Keratinocyte (primary cell): ENCODE measurements at regions not wholly inside any gene's neighbourhood (a gene's known extent, or its start where the extent isn't known, plus 50 kb on each side); places are given as distances from the start of the nearest gene placed in this dataset.
"Not testable (repeated sequence)": the region's sequence is repeated elsewhere in the genome, so short reads cannot be mapped to it uniquely, and the experiment has no call there.

Experiments used
- DNase-seq: peaks from one replicate; pipeline ENCODE4 v3.0.0-alpha.2; 2011; ENCODE audit warnings: low read depth, missing footprints, low spot score
- FAIRE-seq: peaks from 2 replicates; lab custom pipeline; 2011; peaks lifted over from hg19 to GRCh38; lab: Jason Lieb, UNC
- H2AFZ ChIP-seq: 2 replicates; pipeline ENCODE4 v1.6.0; 2012; ENCODE audit warnings: low read length, control low read depth, inconsistent platforms; ENCODE audit not compliant: control insufficient read depth
- H3K27ac ChIP-seq: 2 replicates; pipeline ENCODE4 v1.5.1; 2011; ENCODE audit warnings: low read length; ENCODE audit not compliant: control insufficient read depth, insufficient read depth
- H3K27me3 ChIP-seq: 3 replicates; pipeline ENCODE4 v1.6.0; 2011; ENCODE audit warnings: low read length; ENCODE audit not compliant: control insufficient read depth, insufficient read depth; ENCODE audit errors: extremely low read depth
- H3K36me3 ChIP-seq, 2 experiments: 2 replicates in 1 of 2; 3 replicates in 1 of 2; pipeline ENCODE4 v1.5.1; 2011; ENCODE audit warnings: low read length in 2 of 2, mild to moderate bottlenecking in 1 of 2; ENCODE audit not compliant: control insufficient read depth in 2 of 2, insufficient read depth in 2 of 2; ENCODE audit errors: extremely low read depth in 1 of 2
- H3K4me1 ChIP-seq: 3 replicates; pipeline ENCODE4 v1.5.1; 2011; ENCODE audit warnings: low read length; ENCODE audit not compliant: control insufficient read depth, insufficient read depth; ENCODE audit errors: extremely low read depth
- H3K4me2 ChIP-seq: 3 replicates; pipeline ENCODE4 v1.6.0; 2011; ENCODE audit warnings: low read depth, low read length; ENCODE audit not compliant: control insufficient read depth, insufficient read depth; ENCODE audit errors: extremely low read depth
- H3K4me3 ChIP-seq, 3 experiments: fragments of 200-600 bp in 1 of 3; sonication (generic) in 1 of 3; 2 replicates in 2 of 3; 3 replicates in 1 of 3; pipeline ENCODE4 v1.5.1; 2011 to 2016; ENCODE audit warnings: low read length in 3 of 3, mild to moderate bottlenecking in 3 of 3, control low read depth in 2 of 3, inconsistent platforms in 1 of 3, low read depth in 1 of 3, mixed read lengths in 1 of 3, mixed run types in 1 of 3, moderate library complexity in 1 of 3; ENCODE audit not compliant: control insufficient read depth in 2 of 3, insufficient read depth in 2 of 3; ENCODE audit errors: extremely low read depth in 1 of 3
- H3K79me2 ChIP-seq: 2 replicates; pipeline ENCODE4 v1.6.0; 2012; ENCODE audit warnings: low read length; ENCODE audit not compliant: control insufficient read depth, insufficient read depth
- H3K9ac ChIP-seq: 3 replicates; pipeline ENCODE4 v1.6.0; 2011; ENCODE audit warnings: low read length; ENCODE audit not compliant: control insufficient read depth, insufficient read depth; ENCODE audit errors: extremely low read depth
- H3K9me1 ChIP-seq: 3 replicates; pipeline ENCODE4 v1.6.0; 2011; ENCODE audit warnings: low read length; ENCODE audit not compliant: control insufficient read depth, insufficient read depth; ENCODE audit errors: extremely low read depth
- H3K9me3 ChIP-seq: 2 replicates; pipeline ENCODE4 v1.5.1; 2012; ENCODE audit warnings: low read depth, low read length; ENCODE audit not compliant: control insufficient read depth
- H4K20me1 ChIP-seq: 3 replicates; pipeline ENCODE4 v1.6.0; 2011; ENCODE audit warnings: low read length; ENCODE audit not compliant: control insufficient read depth, insufficient read depth; ENCODE audit errors: extremely low read depth
- EZH2 ChIP-seq: IDR thresholded peaks from one replicate; pipeline ENCODE4 v1.6.1; 2012; ENCODE audit warnings: inconsistent platforms, mild to moderate bottlenecking, low read length, moderate library complexity
- dilution Hi-C: fragments of 300-500 bp; cut with MboI; formaldehyde crosslinking; loops from one replicate; pipeline ENCODE4 v1.7.0; 2020; ENCODE audit warnings: low sequenced_read_pairs; ENCODE audit not compliant: extremely low pct_ligation_motif_present
- TF ChIP-seq, protein P1 (sequence below), 3 experiments: IDR thresholded peaks in 1 of 3; conservative IDR thresholded peaks in 1 of 3; optimal IDR thresholded peaks in 1 of 3; 2 replicates in 2 of 3; 3 replicates in 1 of 3; pipeline versions ENCODE3 to v1.5.1; 2011; ENCODE audit warnings: low read length in 3 of 3, mild to moderate bottlenecking in 3 of 3, moderate library complexity in 2 of 3, control low read depth in 1 of 3, inconsistent platforms in 1 of 3; ENCODE audit not compliant: insufficient read depth in 2 of 3; ENCODE audit errors: extremely low read depth in 1 of 3

DNA sequence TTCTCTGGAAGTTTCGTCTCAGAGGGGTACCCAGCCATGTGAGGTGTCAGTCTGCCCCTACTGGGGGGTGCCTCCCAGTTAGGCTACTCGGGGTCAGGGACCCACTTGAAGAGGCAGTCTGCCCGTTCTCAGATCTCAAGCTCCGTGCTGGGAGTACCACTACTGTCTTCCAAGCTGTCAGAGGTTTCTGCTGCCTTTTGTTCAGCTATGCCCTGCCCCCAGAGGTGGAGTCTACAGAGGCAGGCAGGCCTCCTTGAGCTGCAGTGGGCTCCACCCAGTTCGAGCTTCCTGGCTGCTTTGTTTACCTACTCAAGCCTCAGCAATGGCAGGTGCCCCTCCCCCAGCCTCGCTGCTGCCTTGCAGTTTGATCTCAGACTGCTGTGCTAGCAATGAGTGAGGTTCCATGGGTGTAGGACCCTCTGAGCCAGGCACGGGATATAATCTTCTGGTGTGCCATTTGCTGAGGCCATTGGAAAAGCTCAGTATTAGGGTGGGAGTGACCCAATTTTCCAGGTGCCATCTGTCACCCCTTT is 71.0 kb upstream of the SH3GLB1 start:
- FAIRE-seq, H3K36me3 ChIP-seq, H3K4me2 ChIP-seq, dilution Hi-C loops, H3K27me3 ChIP-seq, H3K9ac ChIP-seq, H3K9me1 ChIP-seq, H3K79me2 ChIP-seq, H3K9me3 ChIP-seq, H3K4me3 ChIP-seq, H4K20me1 ChIP-seq, DNase-seq, H2AFZ ChIP-seq, H3K27ac ChIP-seq: not testable (repeated sequence)
- H3K4me1 ChIP-seq, result peaks cover 17% of the 10 kb centered on the region

DNA sequence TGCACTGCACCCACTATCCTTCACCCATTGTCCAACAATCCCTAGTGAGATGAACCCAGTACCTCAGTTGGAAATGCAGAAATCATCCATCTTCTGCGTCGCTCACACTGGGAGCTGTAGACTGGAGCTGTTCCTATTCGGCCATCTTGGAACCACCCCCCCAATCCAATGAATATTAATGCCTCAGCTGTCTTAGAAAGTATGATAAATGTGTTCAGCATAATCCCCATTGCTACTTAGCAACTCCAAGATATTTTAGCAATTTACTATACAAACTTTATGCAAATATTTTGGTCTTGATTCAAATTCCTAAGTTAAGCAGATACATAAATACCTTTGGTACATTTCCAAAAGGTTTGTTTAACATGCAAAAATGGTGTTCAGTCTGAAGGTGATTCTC is 70.5 kb upstream of the SH3GLB1 start:
- no peak for FAIRE-seq
- Histone ChIP-seq H3K27ac (no peak overlapping the region), H3K9me1 (no peaks in the 10 kb centered on the region), H4K20me1 (no peaks in the 10 kb centered on the region), H3K9ac (no peak overlapping the region), H2AFZ (no peak overlapping the region), H3K4me1 (peaks cover 17% of the 10 kb centered on the region), H3K4me2 (no peak overlapping the region), H3K27me3 (no peaks in the 10 kb centered on the region), H3K9me3 (no peaks in the 10 kb centered on the region), H3K4me3 (no peak overlapping the region), H3K79me2 (no peaks in the 10 kb centered on the region), H3K36me3 (no peaks in the 10 kb centered on the region)
- TF ChIP-seq, protein P1, sequence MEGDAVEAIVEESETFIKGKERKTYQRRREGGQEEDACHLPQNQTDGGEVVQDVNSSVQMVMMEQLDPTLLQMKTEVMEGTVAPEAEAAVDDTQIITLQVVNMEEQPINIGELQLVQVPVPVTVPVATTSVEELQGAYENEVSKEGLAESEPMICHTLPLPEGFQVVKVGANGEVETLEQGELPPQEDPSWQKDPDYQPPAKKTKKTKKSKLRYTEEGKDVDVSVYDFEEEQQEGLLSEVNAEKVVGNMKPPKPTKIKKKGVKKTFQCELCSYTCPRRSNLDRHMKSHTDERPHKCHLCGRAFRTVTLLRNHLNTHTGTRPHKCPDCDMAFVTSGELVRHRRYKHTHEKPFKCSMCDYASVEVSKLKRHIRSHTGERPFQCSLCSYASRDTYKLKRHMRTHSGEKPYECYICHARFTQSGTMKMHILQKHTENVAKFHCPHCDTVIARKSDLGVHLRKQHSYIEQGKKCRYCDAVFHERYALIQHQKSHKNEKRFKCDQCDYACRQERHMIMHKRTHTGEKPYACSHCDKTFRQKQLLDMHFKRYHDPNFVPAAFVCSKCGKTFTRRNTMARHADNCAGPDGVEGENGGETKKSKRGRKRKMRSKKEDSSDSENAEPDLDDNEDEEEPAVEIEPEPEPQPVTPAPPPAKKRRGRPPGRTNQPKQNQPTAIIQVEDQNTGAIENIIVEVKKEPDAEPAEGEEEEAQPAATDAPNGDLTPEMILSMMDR (optimal IDR thresholded peaks at IDR 0.05 in 1 of 3, IDR thresholded peaks at IDR 0.05 in 1 of 3, conservative IDR thresholded peaks at IDR 0.05 in 1 of 3; ENCODE audit: extremely low read depth in 1 of 3, insufficient read depth in 2 of 3, low read length in 3 of 3), result no peak
- TF ChIP-seq EZH2, result no peak
- no peak for DNase-seq
- dilution Hi-C loops, result no loop called here

DNA sequence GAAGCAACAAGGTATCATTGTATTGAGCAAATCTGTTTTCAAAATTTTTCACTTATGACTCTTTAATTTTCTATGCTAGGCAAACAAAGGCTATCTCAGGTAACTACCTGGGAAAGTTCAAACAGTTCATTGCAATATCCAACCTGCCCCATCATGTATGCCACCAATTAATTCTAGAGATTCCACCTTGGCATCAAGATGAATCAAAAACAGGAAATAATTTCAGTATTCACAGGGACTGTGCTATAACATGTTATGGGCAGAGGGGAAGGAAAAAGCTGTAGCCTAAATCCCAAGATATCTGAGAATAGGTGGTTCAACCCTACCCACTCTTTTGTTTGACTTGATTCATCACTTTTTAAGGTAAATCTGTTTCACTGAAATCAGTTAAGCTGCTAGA is 67.5 kb upstream of the SH3GLB1 start:
- peak; percentile 88 for FAIRE-seq
- peak overlapping the region; percentile 70 for H3K27ac ChIP-seq

More for the DNA sequence above, 67.5 kb upstream of the SH3GLB1 start:
- Histone ChIP-seq H3K4me1 (peaks cover 32% of the 10 kb centered on the region), H3K4me2 (peak overlapping the region; percentile 71), H3K36me3 (no peaks in the 10 kb centered on the region), H3K9me3 (no peaks in the 10 kb centered on the region), H3K4me3 (peak overlapping the region in 2 of 3 experiments; percentile 27 to 36), H4K20me1 (no peaks in the 10 kb centered on the region), H2AFZ (peak overlapping the region; percentile 34), H3K9ac (peak overlapping the region; percentile 46), H3K9me1 (no peaks in the 10 kb centered on the region), H3K79me2 (no peaks in the 10 kb centered on the region), H3K27me3 (no peaks in the 10 kb centered on the region)
- TF ChIP-seq, protein P1 (optimal IDR thresholded peaks at IDR 0.05 in 1 of 3, IDR thresholded peaks at IDR 0.05 in 1 of 3, conservative IDR thresholded peaks at IDR 0.05 in 1 of 3; ENCODE audit: extremely low read depth in 1 of 3, insufficient read depth in 2 of 3, low read length in 3 of 3), result no peak
- TF ChIP-seq EZH2, result no peak
- peak; percentile 25 for DNase-seq
- dilution Hi-C loops, result no loop called here
